Dendritic cell treated with granulocyte-macrophage colony-stimulating factor and Interleukin-4, amounts not matched to agents 40 ng/mL and 50 ng/mL, for 4 days (primary cell): ENCODE measurements at regions not wholly inside any gene's neighbourhood (a gene's known extent, or its start where the extent isn't known, plus 50 kb on each side); places are given as distances from the start of the nearest gene placed in this dataset.

Experiments
- H3K27ac Mint-ChIP-seq: one replicate; pipeline ENCODE4 v1.8.0; 2022; ENCODE audit warnings: mild to moderate bottlenecking, mixed read lengths
- H3K27me3 Mint-ChIP-seq: one replicate; pipeline ENCODE4 v1.8.0; 2022; ENCODE audit warnings: mild to moderate bottlenecking, mixed read lengths
- H3K36me3 Mint-ChIP-seq: one replicate; pipeline ENCODE4 v1.8.0; 2022; ENCODE audit warnings: low read depth, mixed read lengths
- H3K4me1 Mint-ChIP-seq: one replicate; pipeline ENCODE4 v1.8.0; 2022; ENCODE audit warnings: low read depth, mixed read lengths
- H3K4me3 Mint-ChIP-seq: one replicate; pipeline ENCODE4 v1.8.0; 2022; ENCODE audit warnings: mild to moderate bottlenecking, moderate library complexity, mixed read lengths
- H3K9me3 Mint-ChIP-seq: one replicate; pipeline ENCODE4 v1.8.0; 2022; ENCODE audit warnings: mixed read lengths
- intact Hi-C: fragments of 100-400 bp; cut with micrococcal nuclease; formaldehyde crosslinking; loops from one replicate; pipeline ENCODE4 v1.15.0; 2022

- Mint-ChIP-seq H3K4me3 (no peak overlapping the region), H3K4me1 (peaks cover 27% of the 10 kb centered on the region), H3K27ac (no peak overlapping the region), H3K27me3 (no peaks in the 10 kb centered on the region), H3K36me3 (no peaks in the 10 kb centered on the region), H3K9me3 (no peaks in the 10 kb centered on the region)
- intact Hi-C loops, result no loop called here
These were observed 174.8 kb upstream of the AGR3 start for GRCh38 chr7:17056491-17057142.

- H3K27ac Mint-ChIP-seq, result no peak overlapping the region
- peaks cover 27% of the 10 kb centered on the region for H3K4me1 Mint-ChIP-seq
- H3K4me3 Mint-ChIP-seq, result no peak overlapping the region
- intact Hi-C loops, result no loop called here
- no peaks in the 10 kb centered on the region for H3K9me3 Mint-ChIP-seq
- no peaks in the 10 kb centered on the region for H3K36me3 Mint-ChIP-seq
- no peaks in the 10 kb centered on the region for H3K27me3 Mint-ChIP-seq
These were observed 175.3 kb upstream of the AGR3 start for GRCh38 chr7:17057143-17057509.

- Mint-ChIP-seq H3K36me3 (no peaks in the 10 kb centered on the region), H3K4me1 (peaks cover 27% of the 10 kb centered on the region), H3K27me3 (no peaks in the 10 kb centered on the region), H3K9me3 (no peaks in the 10 kb centered on the region), H3K27ac (peak overlapping the region; percentile 17), H3K4me3 (no peak overlapping the region)
- intact Hi-C loops, result no loop called here
These were observed 176.8 kb upstream of the AGR3 start for GRCh38 chr7:17058568-17058967.

GRCh38 chr7:17060051-17060450 lies 178.3 kb upstream of the AGR3 start:
- Mint-ChIP-seq H3K27me3 (no peaks in the 10 kb centered on the region), H3K4me3 (no peak overlapping the region), H3K4me1 (peaks cover 24% of the 10 kb centered on the region), H3K36me3 (no peaks in the 10 kb centered on the region), H3K27ac (no peak overlapping the region), H3K9me3 (no peaks in the 10 kb centered on the region)
- intact Hi-C loops, result loop anchor here (5.0 to 10.0 kb wide), 2 partner anchors 53 to 245 kb away; no protein-coding TSS in a partner anchor

GRCh38 chr7:17061443-17061842 lies 179.7 kb upstream of the AGR3 start:
- Mint-ChIP-seq H3K36me3 (no peaks in the 10 kb centered on the region), H3K27me3 (no peaks in the 10 kb centered on the region), H3K27ac (no peak overlapping the region), H3K9me3 (peaks cover 9% of the 10 kb centered on the region), H3K4me1 (peaks cover 24% of the 10 kb centered on the region), H3K4me3 (no peak overlapping the region)
- intact Hi-C loops, result loop anchor here (5.0 to 10.0 kb wide), 2 partner anchors 54 to 243 kb away; no protein-coding TSS in a partner anchor

GRCh38 chr7:17062151-17063044 lies 180.6 kb upstream of the AGR3 start:
- peaks cover 18% of the 10 kb centered on the region for H3K4me1 Mint-ChIP-seq
- H3K27ac Mint-ChIP-seq, result no peak overlapping the region
- no peaks in the 10 kb centered on the region for H3K27me3 Mint-ChIP-seq
- peaks cover 9% of the 10 kb centered on the region for H3K9me3 Mint-ChIP-seq
- intact Hi-C loops, result loop anchor here (5.0 to 10.0 kb wide), 2 partner anchors 55 to 242 kb away; no protein-coding TSS in a partner anchor
- H3K4me3 Mint-ChIP-seq, result no peak overlapping the region
- no peaks in the 10 kb centered on the region for H3K36me3 Mint-ChIP-seq

- H3K27me3 Mint-ChIP-seq, result no peaks in the 10 kb centered on the region
- no peak overlapping the region for H3K27ac Mint-ChIP-seq
- H3K4me3 Mint-ChIP-seq, result no peak overlapping the region
- H3K36me3 Mint-ChIP-seq, result no peaks in the 10 kb centered on the region
- intact Hi-C loops, result loop anchor here (5.0 to 10.0 kb wide), 2 partner anchors 56 to 242 kb away; no protein-coding TSS in a partner anchor
- H3K9me3 Mint-ChIP-seq, result peaks cover 9% of the 10 kb centered on the region
- H3K4me1 Mint-ChIP-seq, result peaks cover 18% of the 10 kb centered on the region
These were observed 181.2 kb upstream of the AGR3 start for GRCh38 chr7:17063045-17063383.

GRCh38 chr7:17067691-17068090 lies 185.9 kb upstream of the AGR3 start:
- H3K4me3 Mint-ChIP-seq, result no peak overlapping the region
- no peak overlapping the region for H3K27ac Mint-ChIP-seq
- no peaks in the 10 kb centered on the region for H3K27me3 Mint-ChIP-seq
- intact Hi-C loops, result loop anchor here (10.0 kb wide), 1 partner anchor 237 kb away; no protein-coding TSS in a partner anchor
- peaks cover 36% of the 10 kb centered on the region for H3K4me1 Mint-ChIP-seq
- H3K9me3 Mint-ChIP-seq, result peaks cover 9% of the 10 kb centered on the region
- H3K36me3 Mint-ChIP-seq, result no peaks in the 10 kb centered on the region

- Mint-ChIP-seq H3K27me3 (no peaks in the 10 kb centered on the region), H3K4me3 (peak overlapping the region; percentile 23), H3K4me1 (peaks cover 34% of the 10 kb centered on the region), H3K9me3 (peaks cover 11% of the 10 kb centered on the region), H3K36me3 (no peaks in the 10 kb centered on the region), H3K27ac (peak overlapping the region; percentile 89)
- intact Hi-C loops, result loop anchor here (10.0 kb wide), 1 partner anchor 236 kb away; no protein-coding TSS in a partner anchor
These were observed 187.4 kb upstream of the AGR3 start for GRCh38 chr7:17069146-17069545.

- Mint-ChIP-seq H3K4me1 (peaks cover 30% of the 10 kb centered on the region), H3K27me3 (no peaks in the 10 kb centered on the region), H3K36me3 (no peaks in the 10 kb centered on the region), H3K27ac (peak overlapping the region; percentile 89), H3K4me3 (peak overlapping the region; percentile 42), H3K9me3 (peaks cover 22% of the 10 kb centered on the region)
- intact Hi-C loops, result loop anchor here (5.0 kb wide), 1 partner anchor 72 kb away; no protein-coding TSS in a partner anchor
These were observed 188.5 kb upstream of the AGR3 start for GRCh38 chr7:17070231-17070708.

- Mint-ChIP-seq H3K27me3 (no peaks in the 10 kb centered on the region), H3K4me1 (peaks cover 30% of the 10 kb centered on the region), H3K4me3 (no peak overlapping the region), H3K27ac (no peak overlapping the region), H3K36me3 (no peaks in the 10 kb centered on the region), H3K9me3 (peaks cover 13% of the 10 kb centered on the region)
- intact Hi-C loops, result loop anchor here (5.0 kb wide), 1 partner anchor 70 kb away; no protein-coding TSS in a partner anchor
These were observed 190.1 kb upstream of the AGR3 start for GRCh38 chr7:17071866-17072265.

GRCh38 chr7:17075601-17076255 lies 193.9 kb upstream of the AGR3 start:
- Mint-ChIP-seq H3K4me3 (no peak overlapping the region), H3K9me3 (peaks cover 13% of the 10 kb centered on the region), H3K27ac (no peak overlapping the region), H3K36me3 (no peaks in the 10 kb centered on the region), H3K4me1 (peaks cover 17% of the 10 kb centered on the region), H3K27me3 (no peaks in the 10 kb centered on the region)
- intact Hi-C loops, result no loop called here

- Mint-ChIP-seq H3K4me3 (no peak overlapping the region), H3K9me3 (peaks cover 13% of the 10 kb centered on the region), H3K4me1 (peaks cover 5% of the 10 kb centered on the region), H3K27ac (no peak overlapping the region), H3K27me3 (no peaks in the 10 kb centered on the region), H3K36me3 (no peaks in the 10 kb centered on the region)
- intact Hi-C loops, result no loop called here
These were observed 196.5 kb upstream of the AGR3 start for GRCh38 chr7:17078298-17078697.
